ENCODE measurements at regions not wholly inside any gene's neighbourhood (a gene's known extent, or its start where the extent isn't known, plus 50 kb on each side); places are given as distances from the start of the nearest gene placed in this dataset.

DNA sequence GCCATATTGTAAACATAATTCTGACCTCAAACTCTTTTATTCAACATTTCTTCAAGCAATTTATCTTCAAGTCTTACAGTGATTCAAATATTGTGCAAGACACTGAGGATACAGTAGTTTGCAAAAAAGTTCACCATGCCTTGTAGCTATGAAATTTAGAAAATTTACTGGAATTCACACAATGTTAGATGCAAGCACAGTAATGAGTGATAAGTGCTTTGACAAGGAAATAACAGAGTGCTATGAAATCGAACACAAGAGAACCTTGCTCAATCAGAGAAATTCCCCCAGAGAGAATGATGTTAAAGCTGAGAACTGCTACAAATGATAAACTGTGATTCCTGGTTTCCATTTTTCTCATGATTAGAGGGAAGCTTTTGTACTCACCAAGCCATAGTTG, 952.9 kb downstream of the FAT4 start:
- TF ChIP-seq EP300 (IDR thresholded peaks at IDR 0.05): no peak
- no peak for TF ChIP-seq POLR2AphosphoS5 (IDR thresholded peaks at IDR 0.05)
- TF ChIP-seq, protein P1, sequence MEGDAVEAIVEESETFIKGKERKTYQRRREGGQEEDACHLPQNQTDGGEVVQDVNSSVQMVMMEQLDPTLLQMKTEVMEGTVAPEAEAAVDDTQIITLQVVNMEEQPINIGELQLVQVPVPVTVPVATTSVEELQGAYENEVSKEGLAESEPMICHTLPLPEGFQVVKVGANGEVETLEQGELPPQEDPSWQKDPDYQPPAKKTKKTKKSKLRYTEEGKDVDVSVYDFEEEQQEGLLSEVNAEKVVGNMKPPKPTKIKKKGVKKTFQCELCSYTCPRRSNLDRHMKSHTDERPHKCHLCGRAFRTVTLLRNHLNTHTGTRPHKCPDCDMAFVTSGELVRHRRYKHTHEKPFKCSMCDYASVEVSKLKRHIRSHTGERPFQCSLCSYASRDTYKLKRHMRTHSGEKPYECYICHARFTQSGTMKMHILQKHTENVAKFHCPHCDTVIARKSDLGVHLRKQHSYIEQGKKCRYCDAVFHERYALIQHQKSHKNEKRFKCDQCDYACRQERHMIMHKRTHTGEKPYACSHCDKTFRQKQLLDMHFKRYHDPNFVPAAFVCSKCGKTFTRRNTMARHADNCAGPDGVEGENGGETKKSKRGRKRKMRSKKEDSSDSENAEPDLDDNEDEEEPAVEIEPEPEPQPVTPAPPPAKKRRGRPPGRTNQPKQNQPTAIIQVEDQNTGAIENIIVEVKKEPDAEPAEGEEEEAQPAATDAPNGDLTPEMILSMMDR (IDR thresholded peaks at IDR 0.05): no peak
- no peak for TF ChIP-seq POLR2A (IDR thresholded peaks at IDR 0.05)
- Histone ChIP-seq H3K36me3 (no peaks in the 10 kb centered on the region), H3K27me3 (no peaks in the 10 kb centered on the region), H3K4me1 (no peaks in the 10 kb centered on the region), H3K27ac (no peak overlapping the region), H3K9me3 (no peaks in the 10 kb centered on the region), H3K4me3 (no peak overlapping the region)
- no peak for DNase-seq (ENCODE audit: low spot score in 2 of 2)
- 18% methylated on average over 1 of the region's 1 CpG for WGBS

DNA sequence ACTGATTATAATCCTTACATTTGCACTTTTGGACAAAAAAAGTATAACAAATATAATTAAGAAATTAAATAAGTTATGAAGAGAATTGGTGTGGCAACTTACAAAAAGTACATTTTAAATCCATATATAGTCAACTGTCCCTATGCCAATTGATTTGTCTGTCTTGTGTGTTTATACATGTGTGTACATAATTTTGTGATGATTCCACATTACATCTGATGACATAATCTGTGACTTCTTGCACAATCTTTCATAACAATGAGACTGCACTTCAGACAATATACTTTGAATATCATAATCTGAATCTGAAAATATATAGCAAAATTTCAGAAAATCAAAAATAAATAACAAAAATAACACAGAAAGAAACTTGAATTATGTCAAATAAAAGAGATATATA, 953.4 kb downstream of the FAT4 start:
- H3K27ac ChIP-seq: no peak overlapping the region
- DNase-seq (ENCODE audit: low spot score in 2 of 2): no peak
- TF ChIP-seq POLR2A (IDR thresholded peaks at IDR 0.05) (no peak), POLR2AphosphoS5 (IDR thresholded peaks at IDR 0.05) (no peak), EP300 (IDR thresholded peaks at IDR 0.05) (no peak)
- TF ChIP-seq, protein P1 (IDR thresholded peaks at IDR 0.05): no peak
- H3K4me1 ChIP-seq: no peaks in the 10 kb centered on the region
- no peaks in the 10 kb centered on the region for H3K27me3 ChIP-seq
- no peak overlapping the region for H3K4me3 ChIP-seq
- no peaks in the 10 kb centered on the region for H3K36me3 ChIP-seq
- no peaks in the 10 kb centered on the region for H3K9me3 ChIP-seq

DNA sequence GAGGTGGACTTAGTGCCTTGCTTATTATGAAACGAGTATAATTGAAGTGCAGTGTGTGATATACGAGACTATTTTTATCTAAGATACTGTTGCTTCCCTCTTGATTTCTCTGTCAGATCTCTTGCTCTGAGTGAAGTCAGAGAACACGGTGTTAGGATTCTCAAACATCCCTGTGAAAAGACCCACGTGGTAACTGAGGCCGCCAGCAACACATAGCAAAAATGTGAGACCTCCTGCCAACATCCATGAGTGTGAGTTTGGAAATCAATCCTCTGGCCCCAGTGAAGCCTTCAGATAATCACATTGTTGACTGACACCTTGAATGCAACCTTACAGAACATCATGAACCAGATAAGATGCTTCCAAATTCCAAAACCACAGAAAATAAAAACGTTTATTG, 954.4 kb downstream of the FAT4 start:
- H3K36me3 ChIP-seq: no peaks in the 10 kb centered on the region
- H3K4me3 ChIP-seq: no peak overlapping the region
- no peaks in the 10 kb centered on the region for H3K27me3 ChIP-seq
- DNase-seq (ENCODE audit: low spot score in 2 of 2): no peak
- no peak for TF ChIP-seq EP300 (IDR thresholded peaks at IDR 0.05)
- H3K27ac ChIP-seq: no peak overlapping the region
- H3K9me3 ChIP-seq: no peaks in the 10 kb centered on the region
- H3K4me1 ChIP-seq: no peaks in the 10 kb centered on the region
- 58% methylated on average over 6 of the region's 6 CpGs for WGBS

DNA sequence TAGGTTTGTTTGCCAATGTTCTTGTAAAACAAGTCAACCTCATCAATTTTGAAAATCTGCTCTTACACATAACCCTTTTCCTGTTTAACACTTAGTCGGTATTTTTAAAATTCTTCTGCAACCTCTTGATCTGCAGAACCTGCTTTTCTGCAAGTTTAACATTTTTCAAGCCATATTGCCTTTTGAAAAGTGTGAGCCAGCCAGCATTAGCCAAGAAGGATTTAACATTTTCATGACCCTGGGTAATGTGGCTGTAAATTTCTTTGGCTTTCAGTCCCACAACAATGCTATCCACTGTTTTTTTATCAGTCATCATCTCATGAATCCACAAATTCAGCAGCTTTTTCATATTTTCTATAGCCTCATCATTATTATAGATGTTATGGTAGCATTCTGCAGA, 956.5 kb downstream of the FAT4 start:
- Histone ChIP-seq H3K4me3 (no peak overlapping the region), H3K36me3 (no peaks in the 10 kb centered on the region), H3K4me1 (no peaks in the 10 kb centered on the region), H3K27me3 (no peaks in the 10 kb centered on the region), H3K9me3 (no peaks in the 10 kb centered on the region), H3K27ac (no peak overlapping the region)
- TF ChIP-seq, protein P1 (IDR thresholded peaks at IDR 0.05): no peak
- TF ChIP-seq POLR2A (IDR thresholded peaks at IDR 0.05) (no peak), EP300 (IDR thresholded peaks at IDR 0.05) (no peak), POLR2AphosphoS5 (IDR thresholded peaks at IDR 0.05) (no peak)
- 43% methylated on average over 1 of the region's 1 CpG for WGBS
- DNase-seq (ENCODE audit: low spot score in 2 of 2): no peak

DNA sequence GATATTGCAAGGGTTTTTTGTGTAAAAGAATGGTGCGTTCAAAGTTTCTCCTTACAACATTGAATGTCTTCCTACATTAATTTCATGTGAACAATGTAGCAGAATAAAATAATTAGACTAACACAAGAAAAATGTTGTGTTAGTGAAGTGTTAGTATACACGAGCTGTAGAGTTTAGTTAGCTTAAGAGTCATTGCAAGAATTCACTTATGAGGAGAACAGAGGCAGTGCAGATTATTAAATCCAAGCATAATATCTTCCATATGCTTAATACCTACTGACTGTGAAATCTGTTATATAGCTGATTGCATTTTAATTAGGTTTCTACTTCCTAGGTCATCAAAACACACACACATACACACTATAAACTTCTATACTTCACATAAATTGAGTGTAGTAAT, 959.0 kb downstream of the FAT4 start:
- TF ChIP-seq, protein P1 (IDR thresholded peaks at IDR 0.05): no peak
- TF ChIP-seq POLR2A (IDR thresholded peaks at IDR 0.05) (no peak), POLR2AphosphoS5 (IDR thresholded peaks at IDR 0.05) (no peak), EP300 (IDR thresholded peaks at IDR 0.05) (no peak)
- Histone ChIP-seq H3K4me1 (no peaks in the 10 kb centered on the region), H3K4me3 (no peak overlapping the region), H3K9me3 (no peaks in the 10 kb centered on the region), H3K36me3 (no peaks in the 10 kb centered on the region), H3K27ac (no peak overlapping the region), H3K27me3 (no peaks in the 10 kb centered on the region)
- DNase-seq (ENCODE audit: low spot score in 2 of 2): no peak
- 76% methylated on average over 2 of the region's 2 CpGs for WGBS

DNA sequence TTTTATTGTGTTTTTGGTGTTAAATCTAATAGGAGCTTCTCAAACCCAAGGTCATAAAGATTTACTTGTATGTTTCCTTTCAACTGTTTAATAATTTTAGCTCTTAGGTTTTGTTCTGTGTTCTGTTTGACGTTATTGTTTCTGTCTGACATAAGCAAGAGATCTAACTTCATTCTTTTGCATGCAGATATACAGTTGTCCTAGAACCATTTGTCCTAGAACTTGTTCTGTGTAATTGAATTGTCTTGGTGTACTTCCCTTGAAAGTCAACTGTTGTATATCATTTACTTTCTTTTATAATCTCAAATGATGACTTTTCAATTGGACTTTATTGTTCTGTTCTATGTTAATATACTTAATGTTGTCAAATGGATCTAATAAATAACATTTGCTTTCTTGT, 977.1 kb downstream of the FAT4 start:
- no peaks in the 10 kb centered on the region for H3K9me3 ChIP-seq
- WGBS: 68% methylated on average over 1 of the region's 1 CpG
- no peaks in the 10 kb centered on the region for H3K27me3 ChIP-seq
- H3K27ac ChIP-seq: no peak overlapping the region
- no peak for DNase-seq (ENCODE audit: low spot score in 2 of 2)
- TF ChIP-seq, protein P1 (IDR thresholded peaks at IDR 0.05): no peak
- TF ChIP-seq POLR2A (IDR thresholded peaks at IDR 0.05) (no peak), EP300 (IDR thresholded peaks at IDR 0.05) (no peak), POLR2AphosphoS5 (IDR thresholded peaks at IDR 0.05) (no peak)
- H3K4me1 ChIP-seq: no peaks in the 10 kb centered on the region
- no peaks in the 10 kb centered on the region for H3K36me3 ChIP-seq
- no peak overlapping the region for H3K4me3 ChIP-seq

Measured in suprapubic skin (tissue), 4 donors.